Central memory CD8-positive, alpha-beta T cell (primary cell): ENCODE measurements at regions not wholly inside any gene's neighbourhood (a gene's known extent, or its start where the extent isn't known, plus 50 kb on each side); places are given as distances from the start of the nearest gene placed in this dataset.
"Not testable (repeated sequence)": the region's sequence is repeated elsewhere in the genome, so short reads cannot be mapped to it uniquely, and the experiment has no call there.

Source experiments
- ATAC-seq: fragments of 150-1000 bp; cut with Tn5 transposase; replicated peaks from 2 replicates; pipeline ENCODE4 v1.10.0; 2022; ENCODE audit warnings: mild to moderate bottlenecking, moderate FRiP score, moderate number of reproducible peaks; ENCODE audit not compliant: poor library complexity, severe bottlenecking; ENCODE audit errors: extremely low read depth
- DNase-seq, 2 donors: peaks; one replicate each; pipeline ENCODE4 v3.0.0; 2021; ENCODE audit warnings: low spot score in 2 of 2
- H3K27ac Mint-ChIP-seq: one replicate; pipeline ENCODE4 v1.8.0; 2022; ENCODE audit warnings: low read depth, mild to moderate bottlenecking, moderate library complexity, mixed read lengths
- H3K27me3 Mint-ChIP-seq: one replicate; pipeline ENCODE4 v1.8.0; 2022; ENCODE audit warnings: mixed read lengths
- H3K36me3 Mint-ChIP-seq: one replicate; pipeline ENCODE4 v1.8.0; 2022; ENCODE audit warnings: mild to moderate bottlenecking, moderate library complexity, mixed read lengths; ENCODE audit not compliant: insufficient read depth
- H3K4me1 Mint-ChIP-seq: one replicate; pipeline ENCODE4 v1.8.0; 2022; ENCODE audit warnings: mixed read lengths
- H3K4me3 Mint-ChIP-seq: one replicate; pipeline ENCODE4 v1.8.0; 2022; ENCODE audit warnings: mild to moderate bottlenecking, moderate library complexity, mixed read lengths
- H3K9me3 Mint-ChIP-seq: one replicate; pipeline ENCODE4 v1.8.0; 2022; ENCODE audit warnings: mixed read lengths

DNA sequence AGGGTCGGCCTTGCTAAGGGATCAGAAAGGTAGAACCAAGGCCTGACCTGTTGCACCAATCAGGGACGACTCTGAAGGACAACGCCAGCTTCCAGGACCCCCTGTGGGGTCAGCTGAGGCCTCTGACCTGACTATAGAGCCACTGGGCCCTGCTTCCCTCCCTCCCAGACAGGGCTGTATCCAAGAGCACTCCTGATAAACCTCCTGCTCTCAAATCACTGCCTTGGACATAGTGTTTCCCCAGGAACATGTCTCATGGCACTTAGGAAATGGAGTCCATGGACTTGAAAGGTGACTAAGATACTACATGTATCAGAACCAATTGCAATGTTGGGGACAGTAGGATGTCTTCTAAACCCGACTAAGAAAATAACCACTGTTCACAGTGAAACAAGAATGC lies 117.8 kb upstream of the OPCML start:
- H3K27me3 Mint-ChIP-seq: no peaks in the 10 kb centered on the region
- H3K27ac Mint-ChIP-seq: no peak overlapping the region
- H3K4me1 Mint-ChIP-seq: no peaks in the 10 kb centered on the region
- ATAC-seq (no peak), DNase-seq (no peak)
- peaks cover 15% of the 10 kb centered on the region for H3K9me3 Mint-ChIP-seq
- H3K36me3 Mint-ChIP-seq: no peaks in the 10 kb centered on the region
- no peak overlapping the region for H3K4me3 Mint-ChIP-seq

- no peaks in the 10 kb centered on the region for H3K27me3 Mint-ChIP-seq
- no peak overlapping the region for H3K4me3 Mint-ChIP-seq
Measured at GRCh38 chr11:133649040-133649439, 116.7 kb upstream of the OPCML start.

DNA sequence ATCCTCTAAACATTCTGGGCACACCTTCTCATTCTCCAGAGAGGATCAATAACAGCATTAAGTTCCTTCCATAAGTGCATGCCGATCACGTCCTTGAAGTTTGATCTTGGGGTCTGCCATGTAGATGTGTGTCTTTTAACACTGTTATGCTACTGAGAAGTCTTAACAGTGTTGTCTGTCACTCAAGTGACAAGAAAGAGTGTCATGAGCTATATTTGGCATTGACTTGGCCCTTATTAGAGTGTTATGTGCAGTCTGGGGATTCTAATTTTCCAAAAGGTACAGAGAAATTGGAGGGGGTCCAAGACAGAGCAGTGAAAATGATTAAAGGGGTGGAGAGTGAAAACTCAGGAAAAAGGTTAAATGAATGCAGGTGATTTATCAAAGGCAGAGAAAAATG lies 107.1 kb upstream of the OPCML start:
- Mint-ChIP-seq H3K4me3 (no peak overlapping the region), H3K9me3 (peaks cover 10% of the 10 kb centered on the region), H3K4me1 (no peaks in the 10 kb centered on the region), H3K27ac (no peak overlapping the region), H3K36me3 (no peaks in the 10 kb centered on the region), H3K27me3 (peaks cover 26% of the 10 kb centered on the region)
- DNase-seq (no peak), ATAC-seq (no peak)

More at GRCh38 chr11:133649040-133649439, 116.7 kb upstream of the OPCML start:
- Mint-ChIP-seq H3K4me1 (no peaks in the 10 kb centered on the region), H3K9me3 (peaks cover 14% of the 10 kb centered on the region), H3K36me3 (no peaks in the 10 kb centered on the region), H3K27ac (no peak overlapping the region)
- ATAC-seq (no peak), DNase-seq (no peak)

DNA sequence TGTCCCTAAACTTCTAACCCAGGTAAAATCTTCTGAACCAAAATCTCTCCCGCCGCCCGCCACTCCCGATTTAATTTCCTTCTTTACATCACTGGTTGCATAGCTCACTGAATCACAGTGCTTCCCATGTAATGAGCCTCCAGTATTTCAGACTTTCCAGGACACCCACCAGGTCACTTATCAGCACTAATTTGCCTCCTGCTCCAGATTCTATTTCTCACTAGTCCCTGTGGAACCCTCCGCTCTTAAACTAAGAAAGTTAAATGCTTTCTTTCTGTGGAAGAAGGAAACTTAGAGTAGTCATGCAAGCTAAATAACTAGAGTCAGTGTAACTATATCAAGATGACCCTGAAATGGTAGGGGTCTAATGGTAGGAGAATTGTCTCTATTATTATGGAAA lies 106.6 kb upstream of the OPCML start:
- Mint-ChIP-seq H3K4me1 (no peaks in the 10 kb centered on the region), H3K27ac (no peak overlapping the region), H3K4me3 (no peak overlapping the region), H3K9me3 (peaks cover 14% of the 10 kb centered on the region), H3K27me3 (peaks cover 26% of the 10 kb centered on the region), H3K36me3 (no peaks in the 10 kb centered on the region)
- DNase-seq: no peak
- ATAC-seq: no peak

DNA sequence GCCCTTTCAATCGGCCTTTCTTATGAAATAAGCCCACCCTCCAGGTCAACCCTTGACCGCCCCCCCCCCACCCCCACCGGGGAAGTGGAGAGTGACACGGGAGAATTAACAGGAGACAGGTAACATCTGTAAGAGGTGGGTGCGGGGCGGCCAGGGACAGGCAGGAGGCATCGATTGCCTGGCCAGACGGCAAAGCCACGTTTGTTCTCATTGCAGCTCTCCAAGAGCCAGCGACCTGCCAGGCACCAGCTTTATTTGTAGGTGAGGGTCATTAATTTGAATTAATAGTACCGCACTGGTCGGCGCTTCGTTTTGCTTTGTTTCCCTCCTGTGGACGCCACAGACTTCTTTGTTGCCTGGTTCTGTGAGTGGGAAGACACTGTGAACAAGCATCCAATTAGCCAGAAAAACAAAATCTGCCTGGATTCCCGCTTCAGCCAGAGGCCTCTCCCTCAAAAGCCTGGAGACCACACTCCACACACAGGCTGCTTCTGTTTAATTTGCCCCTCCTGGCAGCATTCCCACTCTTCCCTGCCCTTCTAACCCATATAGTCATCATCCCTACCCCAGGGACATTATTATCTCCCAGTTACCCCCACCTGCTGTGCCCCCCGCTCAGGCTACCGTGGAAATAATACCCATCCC lies 104.5 kb upstream of the OPCML start:
- Mint-ChIP-seq H3K9me3 (peaks cover 20% of the 10 kb centered on the region), H3K4me3 (no peak overlapping the region), H3K27me3 (peaks cover 26% of the 10 kb centered on the region), H3K4me1 (no peaks in the 10 kb centered on the region), H3K27ac (no peak overlapping the region), H3K36me3 (no peaks in the 10 kb centered on the region)
- DNase-seq (no peak), ATAC-seq (no peak)

DNA sequence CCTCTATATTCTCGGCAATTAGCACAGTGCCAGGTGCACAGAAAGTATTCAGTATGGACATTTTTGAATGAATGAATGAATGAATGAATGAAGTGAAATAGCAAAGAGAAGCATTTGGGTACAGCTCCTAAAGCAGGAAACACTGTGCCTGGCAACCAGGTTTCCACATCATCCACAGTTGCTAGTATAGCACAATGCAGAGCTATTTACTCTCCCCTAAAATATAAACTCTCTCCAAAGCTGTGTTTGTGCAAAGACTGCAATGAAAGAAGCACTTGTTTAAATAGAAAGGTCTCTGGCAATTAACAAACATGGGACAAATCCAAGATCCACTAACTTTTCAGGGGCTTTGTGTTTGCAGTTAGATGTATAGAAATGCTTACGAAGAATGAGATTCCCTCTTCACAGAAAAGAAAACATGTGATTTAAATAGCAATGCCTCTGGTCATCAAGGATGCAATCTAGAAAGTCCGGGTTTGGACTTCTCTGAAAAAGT lies 103.0 kb upstream of the OPCML start:
- Mint-ChIP-seq H3K4me3 (no peak overlapping the region), H3K4me1 (no peaks in the 10 kb centered on the region), H3K27me3 (peaks cover 26% of the 10 kb centered on the region), H3K9me3 (peaks cover 15% of the 10 kb centered on the region), H3K36me3 (no peaks in the 10 kb centered on the region), H3K27ac (no peak overlapping the region)
- ATAC-seq (no peak), DNase-seq (no peak)

- H3K27ac Mint-ChIP-seq, DNase-seq, H3K4me3 Mint-ChIP-seq, H3K36me3 Mint-ChIP-seq, ATAC-seq, H3K4me1 Mint-ChIP-seq, H3K27me3 Mint-ChIP-seq, H3K9me3 Mint-ChIP-seq: not testable (repeated sequence)
Measured at GRCh38 chr11:133628371-133628770, 96.1 kb upstream of the OPCML start.

DNA sequence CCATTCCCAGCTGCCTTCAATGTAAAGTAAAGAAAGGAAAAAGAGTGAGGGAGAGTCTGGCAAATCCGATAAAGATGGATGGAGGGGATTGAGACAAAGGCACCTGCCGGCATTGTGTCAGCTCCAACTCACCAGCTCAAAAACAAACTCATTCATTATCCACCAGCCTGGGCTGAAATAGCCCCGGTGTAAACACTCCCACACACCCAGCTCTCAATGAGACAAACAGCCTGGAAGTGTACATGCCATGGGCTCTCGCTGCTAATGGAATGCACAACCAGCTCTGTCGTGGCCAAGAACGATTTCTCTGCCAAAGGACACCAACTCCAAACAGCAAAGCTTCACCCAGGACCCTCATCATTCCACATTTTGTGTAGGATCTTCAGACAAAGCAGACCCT lies 89.3 kb upstream of the OPCML start:
- H3K4me1 Mint-ChIP-seq: no peaks in the 10 kb centered on the region
- H3K36me3 Mint-ChIP-seq: peaks cover 2% of the 10 kb centered on the region
- no peak overlapping the region for H3K27ac Mint-ChIP-seq
- DNase-seq (no peak), ATAC-seq (no peak)
- no peaks in the 10 kb centered on the region for H3K27me3 Mint-ChIP-seq
- no peak overlapping the region for H3K4me3 Mint-ChIP-seq
- H3K9me3 Mint-ChIP-seq: no peaks in the 10 kb centered on the region

- H3K27me3 Mint-ChIP-seq: no peaks in the 10 kb centered on the region
- H3K27ac Mint-ChIP-seq: no peak overlapping the region
- no peaks in the 10 kb centered on the region for H3K4me1 Mint-ChIP-seq
- ATAC-seq: no peak
- peaks cover 2% of the 10 kb centered on the region for H3K36me3 Mint-ChIP-seq
- H3K4me3 Mint-ChIP-seq: no peak overlapping the region
- DNase-seq: no peak
- no peaks in the 10 kb centered on the region for H3K9me3 Mint-ChIP-seq
Measured at GRCh38 chr11:133619973-133620372, 87.7 kb upstream of the OPCML start.

GRCh38 chr11:133619397-133619796 lies 87.1 kb upstream of the OPCML start:
- H3K4me1 Mint-ChIP-seq: no peaks in the 10 kb centered on the region
- H3K36me3 Mint-ChIP-seq: peaks cover 2% of the 10 kb centered on the region
- no peak overlapping the region for H3K4me3 Mint-ChIP-seq
- H3K27me3 Mint-ChIP-seq: no peaks in the 10 kb centered on the region
- H3K27ac Mint-ChIP-seq: no peak overlapping the region
- no peaks in the 10 kb centered on the region for H3K9me3 Mint-ChIP-seq
- ATAC-seq: no peak
- no peak for DNase-seq

- ATAC-seq (no peak), DNase-seq (no peak)
- Mint-ChIP-seq H3K27me3 (no peaks in the 10 kb centered on the region), H3K36me3 (peaks cover 2% of the 10 kb centered on the region), H3K4me1 (no peaks in the 10 kb centered on the region), H3K4me3 (no peak overlapping the region), H3K27ac (no peak overlapping the region), H3K9me3 (no peaks in the 10 kb centered on the region)
Measured at GRCh38 chr11:133618544-133618943, 86.2 kb upstream of the OPCML start.

DNA sequence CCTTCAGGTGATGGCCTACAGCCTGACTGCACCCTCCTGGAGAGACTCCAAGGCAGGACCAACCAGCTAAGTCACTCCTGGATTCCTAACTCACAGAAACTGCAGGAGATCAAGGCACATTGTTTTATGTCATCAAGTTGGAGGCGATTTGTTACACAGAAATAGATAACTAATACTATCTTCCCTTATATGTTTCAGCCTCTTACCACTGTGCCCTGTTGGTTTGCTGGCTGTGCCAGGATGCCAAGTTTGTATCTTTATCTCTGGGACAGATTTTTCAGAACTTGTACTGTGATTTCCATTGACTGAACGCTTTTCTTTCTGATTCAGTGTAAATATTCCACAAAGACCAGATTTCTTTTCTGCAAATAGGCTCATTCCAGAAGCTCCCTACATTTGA lies 76.2 kb upstream of the OPCML start:
- Mint-ChIP-seq H3K27ac (no peak overlapping the region), H3K27me3 (no peaks in the 10 kb centered on the region), H3K36me3 (no peaks in the 10 kb centered on the region), H3K9me3 (peaks cover 12% of the 10 kb centered on the region), H3K4me3 (no peak overlapping the region), H3K4me1 (no peaks in the 10 kb centered on the region)
- ATAC-seq (no peak), DNase-seq (no peak)

- no peak for ATAC-seq
- Mint-ChIP-seq H3K27ac (no peak overlapping the region), H3K9me3 (peaks cover 19% of the 10 kb centered on the region), H3K4me3 (no peak overlapping the region), H3K4me1 (no peaks in the 10 kb centered on the region), H3K36me3 (no peaks in the 10 kb centered on the region), H3K27me3 (no peaks in the 10 kb centered on the region)
- DNase-seq: no peak
Measured at GRCh38 chr11:133606124-133606523, 73.8 kb upstream of the OPCML start.
